PC-9 (cell line): ENCODE measurements at regions not wholly inside any gene's neighbourhood (a gene's known extent, or its start where the extent isn't known, plus 50 kb on each side); places are given as distances from the start of the nearest gene placed in this dataset.

Source experiments
- BruUV-seq: library from RNA; stranded (reverse); fragments of 400-500 nt; replicated peaks from 2 replicates; lab custom pipeline; 2021; lab: Mats Ljungman, UMichigan
- CTCF ChIA-PET: fragments of 300-600 bp; sonication (Branson Sonifier 250); formaldehyde crosslinking; loops from one replicate; lab custom pipeline; 2022; ENCODE audit warnings: antibody characterized with exemption; lab: Charles Lee
- POLR2A ChIA-PET: fragments of 300-600 bp; sonication (Branson Sonifier 250); formaldehyde crosslinking; loops from one replicate; lab custom pipeline; 2022; ENCODE audit warnings: antibody characterized with exemption; ENCODE audit not compliant: unreplicated experiment; lab: Charles Lee
- DNase-seq, 2 experiments: peaks; one replicate each; pipeline versions ENCODE4 v3.0.0 to v3.0.0-alpha.2; 2015 to 2022; ENCODE audit warnings: mixed read lengths in 1 of 2
- H2AFZ ChIP-seq: fragments of 200-600 bp; sonication (generic); 2 replicates; pipeline ENCODE4 v1.8.1; 2017; ENCODE audit warnings: antibody characterized with exemption
- H3F3A ChIP-seq: fragments of 200-600 bp; sonication (generic); 2 replicates; pipeline ENCODE4 v1.8.1; 2017; ENCODE audit warnings: antibody characterized with exemption, mild to moderate bottlenecking, low read depth; ENCODE audit not compliant: insufficient read depth
- H3K27ac ChIP-seq: fragments of 200-600 bp; sonication (generic); 2 replicates; pipeline ENCODE4 v1.6.1; 2016; ENCODE audit warnings: mixed run types
- H3K27me3 ChIP-seq: fragments of 200-600 bp; sonication (generic); 2 replicates; pipeline ENCODE4 v1.6.1; 2016; ENCODE audit warnings: low read depth, mixed run types; ENCODE audit not compliant: insufficient read depth
- H3K36me3 ChIP-seq: fragments of 200-600 bp; sonication (generic); 2 replicates; pipeline ENCODE4 v1.6.1; 2016; ENCODE audit warnings: low read depth, mixed run types
- H3K4me1 ChIP-seq: fragments of 200-600 bp; sonication (generic); replicated peaks from 2 replicates; pipeline ENCODE4 v1.6.1; 2016; ENCODE audit warnings: mixed run types; ENCODE audit not compliant: insufficient read depth
- H3K4me2 ChIP-seq: fragments of 200-600 bp; sonication (generic); 2 replicates; pipeline ENCODE4 v1.6.1; 2017; ENCODE audit warnings: mixed run types
- H3K4me3 ChIP-seq: fragments of 200-600 bp; sonication (generic); 2 replicates; pipeline ENCODE4 v1.6.1; 2016; ENCODE audit warnings: mixed run types
- H3K79me2 ChIP-seq: fragments of 200-600 bp; sonication (generic); 2 replicates; pipeline ENCODE4 v1.6.1; 2017; ENCODE audit warnings: low read depth, mixed run types
- H3K9me2 ChIP-seq: fragments of 200-600 bp; sonication (generic); 2 replicates; pipeline ENCODE4 v1.8.1; 2017; ENCODE audit warnings: mild to moderate bottlenecking; ENCODE audit not compliant: insufficient read depth
- H3K9me3 ChIP-seq: fragments of 200-600 bp; sonication (generic); 2 replicates; pipeline ENCODE4 v1.8.1; 2016; ENCODE audit warnings: low read depth; ENCODE audit not compliant: insufficient read depth
- H4K20me1 ChIP-seq: fragments of 200-600 bp; sonication (generic); 2 replicates; pipeline ENCODE4 v1.8.1; 2017; ENCODE audit not compliant: insufficient read depth
- CTCF ChIP-seq: fragments of 200-600 bp; sonication (generic); conservative IDR thresholded peaks from 2 replicates; pipeline ENCODE4 v1.6.1; 2017; ENCODE audit warnings: mixed run types, antibody characterized with exemption, mild to moderate bottlenecking, moderate library complexity
- EZH2 ChIP-seq: fragments of 200-600 bp; sonication (generic); IDR thresholded peaks from 2 replicates; pipeline ENCODE4 v1.8.0; 2017; ENCODE audit warnings: antibody characterized with exemption, low read depth
- intact Hi-C: fragments of 100-400 bp; cut with micrococcal nuclease; formaldehyde crosslinking; loops from one replicate; pipeline ENCODE4 v1.10.0; 2022; ENCODE audit not compliant: unreplicated experiment

GRCh38 chr5:104088876-104089778 is 526.5 kb upstream of the NUDT12 start:
- H3K79me2 ChIP-seq, result no peaks in the 10 kb centered on the region
- no peak overlapping the region for H2AFZ ChIP-seq
- H3K27ac ChIP-seq, result no peak overlapping the region
- no peaks in the 10 kb centered on the region for H4K20me1 ChIP-seq
- intact Hi-C loops, result no loop called here
- no peaks in the 10 kb centered on the region for H3K9me3 ChIP-seq
- no peak for DNase-seq
- BruUV-seq, result no TSS peak
- CTCF ChIA-PET, result no interaction called here
- H3K36me3 ChIP-seq, result no peaks in the 10 kb centered on the region; the same call in 1 of the 2 replicates
- no peak overlapping the region for H3K4me3 ChIP-seq
- H3K4me1 ChIP-seq, result no peaks in the 10 kb centered on the region
- no peaks in the 10 kb centered on the region for H3F3A ChIP-seq
- POLR2A ChIA-PET, result no interaction called here
- H3K9me2 ChIP-seq, result no peaks in the 10 kb centered on the region
- H3K27me3 ChIP-seq, result no peaks in the 10 kb centered on the region
- H3K4me2 ChIP-seq, result no peak overlapping the region
- TF ChIP-seq EZH2 (no peak), CTCF (no peak)

- Histone ChIP-seq H2AFZ (no peak overlapping the region), H3K9me2 (no peaks in the 10 kb centered on the region), H3K79me2 (peaks cover 6% of the 10 kb centered on the region; the same call in 1 of the 2 replicates), H3K9me3 (no peaks in the 10 kb centered on the region), H3K4me2 (no peak overlapping the region), H3K36me3 (peaks cover 5% of the 10 kb centered on the region; the same call in 1 of the 2 replicates), H3F3A (peaks cover 9% of the 10 kb centered on the region; the same call in 1 of the 2 replicates), H4K20me1 (no peaks in the 10 kb centered on the region), H3K4me3 (no peak overlapping the region), H3K27me3 (no peaks in the 10 kb centered on the region), H3K4me1 (peaks cover 16% of the 10 kb centered on the region; the same call in 1 of the 2 replicates), H3K27ac (no peak overlapping the region)
- intact Hi-C loops, result no loop called here
- no peak for TF ChIP-seq EZH2
- TF ChIP-seq CTCF, result no peak
- ChIA-PET POLR2A (no interaction called here), CTCF (no interaction called here)
- BruUV-seq, result no TSS peak
- no peak for DNase-seq
These were observed 522.3 kb upstream of the NUDT12 start for GRCh38 chr5:104084896-104085295.

- no TSS peak for BruUV-seq
- H3K27ac ChIP-seq, result no peak overlapping the region
- POLR2A ChIA-PET, result no interaction called here
- H3K79me2 ChIP-seq, result peaks cover 6% of the 10 kb centered on the region; the same call in 1 of the 2 replicates
- H3F3A ChIP-seq, result peaks cover 9% of the 10 kb centered on the region; the same call in 1 of the 2 replicates
- peaks cover 16% of the 10 kb centered on the region; the same call in 1 of the 2 replicates for H3K4me1 ChIP-seq
- no peaks in the 10 kb centered on the region for H4K20me1 ChIP-seq
- H3K27me3 ChIP-seq, result no peaks in the 10 kb centered on the region
- no peak overlapping the region for H3K4me2 ChIP-seq
- no peak for TF ChIP-seq EZH2
- no peak; the same call in 1 of the 2 replicates for TF ChIP-seq CTCF
- no peak overlapping the region for H3K4me3 ChIP-seq
- H3K9me3 ChIP-seq, result no peaks in the 10 kb centered on the region
- no peak overlapping the region for H2AFZ ChIP-seq
- CTCF ChIA-PET, result no interaction called here
- 0 out of 2 replicates have a peak, but pooled peaks cover 5% of the 10 kb centered on the region for H3K36me3 ChIP-seq
- DNase-seq, result no peak
- no peaks in the 10 kb centered on the region for H3K9me2 ChIP-seq
- intact Hi-C loops, result no loop called here
These were observed 520.2 kb upstream of the NUDT12 start for GRCh38 chr5:104082754-104083153.
